Body of pancreas (tissue), 4 donors: ENCODE measurements at regions not wholly inside any gene's neighbourhood (a gene's known extent, or its start where the extent isn't known, plus 50 kb on each side); places are given as distances from the start of the nearest gene placed in this dataset.

Source experiments
- ATAC-seq: fragments of 150-250 bp; one replicate; pipeline ENCODE4 v1.9.1; 2016
- DNase-seq, 4 donors: peaks; one replicate each; pipeline ENCODE4 v3.0.0-alpha.2; 2019
- H3K27ac ChIP-seq, 4 donors: fragments of 200-600 bp; sonication (generic); 1 replicate in 3 of 4; 2 replicates in 1 of 4; pipeline versions ENCODE4 v1.5.1 to v1.6.1; 2016 to 2019; ENCODE audit warnings: mild to moderate bottlenecking in 1 of 4, mixed read lengths in 1 of 4, moderate library complexity in 1 of 4
- H3K27me3 ChIP-seq, 2 donors: fragments of 200-600 bp; sonication (generic); one replicate each; pipeline ENCODE4 v1.6.0; 2016; ENCODE audit warnings: mild to moderate bottlenecking in 1 of 2
- H3K36me3 ChIP-seq, 2 donors: fragments of 200-600 bp; sonication (generic); replicated peaks in 1 of 2; 2 replicates each; pipeline ENCODE4 v1.5.1; 2016; ENCODE audit warnings: low read depth in 2 of 2; ENCODE audit not compliant: insufficient read depth in 1 of 2
- H3K4me1 ChIP-seq: fragments of 200-600 bp; sonication (generic); one replicate; pipeline ENCODE4 v1.6.0; 2016
- H3K4me3 ChIP-seq, 2 donors: fragments of 200-600 bp; sonication (generic); 1 replicate in 1 of 2; 2 replicates in 1 of 2; pipeline ENCODE4 v1.5.1; 2016 to 2019
- H3K9me3 ChIP-seq, 3 donors: fragments of 200-600 bp; sonication (generic); 1 replicate in 2 of 3; 2 replicates in 1 of 3; pipeline ENCODE4 v1.5.1; 2016
- POLR2A ChIP-seq, 3 donors: fragments of 450-650 bp; IDR thresholded peaks; one replicate each; pipeline ENCODE4 v1.6.1; 2016; ENCODE audit warnings: antibody characterized with exemption in 3 of 3, mild to moderate bottlenecking in 2 of 3
- WGBS, 2 donors: methylation state at CpG; one replicate each; pipeline ENCODE4 v1.1.5; 2017; 5-methylcytosine and 5-hydroxymethylcytosine counted together
- intact Hi-C: fragments of 100-400 bp; cut with DNase I; formaldehyde crosslinking; loops from one replicate; pipeline ENCODE4 v1.15.1; 2023
- TF ChIP-seq, protein P1 (sequence below), 7 experiments: fragments of 450-650 bp in 4 of 7; fragments of 200-600 bp in 3 of 7; sonication (generic) in 3 of 7; IDR thresholded peaks; one replicate each; pipeline ENCODE4 v1.5.1; 2016 to 2019; ENCODE audit warnings: antibody characterized with exemption in 7 of 7

GRCh38 chr1:79663916-79664315 lies 657.4 kb upstream of the ADGRL4 start:
- intact Hi-C loops, result no loop called here
- WGBS, 2 donors, result 36 to 56% methylated on average over 2 of the region's 2 CpGs

DNA sequence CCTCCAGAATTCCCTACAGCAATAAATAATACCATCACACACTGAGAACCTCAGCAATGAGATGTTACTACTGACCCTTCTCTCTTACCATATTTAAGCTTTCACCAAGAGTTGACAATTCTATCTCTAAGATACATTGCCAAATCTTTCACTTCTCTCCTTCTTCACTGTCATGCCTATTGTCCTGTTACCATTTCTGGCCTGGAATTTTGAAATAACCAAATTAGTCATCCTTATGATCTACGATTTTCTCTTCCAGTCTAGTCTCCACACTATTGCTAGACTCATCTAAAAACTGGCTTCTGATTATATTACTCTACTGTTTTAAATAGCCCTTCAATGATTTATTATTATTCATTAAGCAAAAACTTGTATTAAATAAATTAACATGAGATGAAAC lies 656.1 kb upstream of the ADGRL4 start:
- 66 to 84% methylated on average over 1 of the region's 1 CpG for WGBS, 2 donors

More at GRCh38 chr1:79663916-79664315, 657.4 kb upstream of the ADGRL4 start:
- no peaks in the 10 kb centered on the region for H3K36me3 ChIP-seq
- no peak overlapping the region for H3K4me3 ChIP-seq
- H3K27ac ChIP-seq, result no peak overlapping the region
- no peak for TF ChIP-seq POLR2A (IDR thresholded peaks at IDR 0.05)
- TF ChIP-seq, protein P1, sequence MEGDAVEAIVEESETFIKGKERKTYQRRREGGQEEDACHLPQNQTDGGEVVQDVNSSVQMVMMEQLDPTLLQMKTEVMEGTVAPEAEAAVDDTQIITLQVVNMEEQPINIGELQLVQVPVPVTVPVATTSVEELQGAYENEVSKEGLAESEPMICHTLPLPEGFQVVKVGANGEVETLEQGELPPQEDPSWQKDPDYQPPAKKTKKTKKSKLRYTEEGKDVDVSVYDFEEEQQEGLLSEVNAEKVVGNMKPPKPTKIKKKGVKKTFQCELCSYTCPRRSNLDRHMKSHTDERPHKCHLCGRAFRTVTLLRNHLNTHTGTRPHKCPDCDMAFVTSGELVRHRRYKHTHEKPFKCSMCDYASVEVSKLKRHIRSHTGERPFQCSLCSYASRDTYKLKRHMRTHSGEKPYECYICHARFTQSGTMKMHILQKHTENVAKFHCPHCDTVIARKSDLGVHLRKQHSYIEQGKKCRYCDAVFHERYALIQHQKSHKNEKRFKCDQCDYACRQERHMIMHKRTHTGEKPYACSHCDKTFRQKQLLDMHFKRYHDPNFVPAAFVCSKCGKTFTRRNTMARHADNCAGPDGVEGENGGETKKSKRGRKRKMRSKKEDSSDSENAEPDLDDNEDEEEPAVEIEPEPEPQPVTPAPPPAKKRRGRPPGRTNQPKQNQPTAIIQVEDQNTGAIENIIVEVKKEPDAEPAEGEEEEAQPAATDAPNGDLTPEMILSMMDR (IDR thresholded peaks at IDR 0.05), result no peak
- no peaks in the 10 kb centered on the region for H3K9me3 ChIP-seq
- H3K27me3 ChIP-seq, result no peaks in the 10 kb centered on the region
- H3K4me1 ChIP-seq, result no peaks in the 10 kb centered on the region
- DNase-seq, result no peak
- ATAC-seq, result no peak

GRCh38 chr1:79660129-79660528 lies 653.6 kb upstream of the ADGRL4 start:
- no peaks in the 10 kb centered on the region for H3K27me3 ChIP-seq
- WGBS, 2 donors, result 85 to 87% methylated on average over 2 of the region's 2 CpGs
- no peak for TF ChIP-seq POLR2A (IDR thresholded peaks at IDR 0.05)
- TF ChIP-seq, protein P1 (IDR thresholded peaks at IDR 0.05), result no peak
- no peaks in the 10 kb centered on the region for H3K36me3 ChIP-seq
- intact Hi-C loops, result no loop called here
- no peak overlapping the region for H3K27ac ChIP-seq
- no peaks in the 10 kb centered on the region for H3K9me3 ChIP-seq
- H3K4me1 ChIP-seq, result peaks cover 2% of the 10 kb centered on the region
- ATAC-seq, result no peak
- no peak for DNase-seq
- H3K4me3 ChIP-seq, result no peak overlapping the region

More for the DNA sequence above, 656.1 kb upstream of the ADGRL4 start:
- DNase-seq (no peak), ATAC-seq (no peak)
- Histone ChIP-seq H3K9me3 (no peaks in the 10 kb centered on the region), H3K4me1 (no peaks in the 10 kb centered on the region), H3K36me3 (no peaks in the 10 kb centered on the region), H3K4me3 (no peak overlapping the region), H3K27me3 (no peaks in the 10 kb centered on the region), H3K27ac (no peak overlapping the region)
- intact Hi-C loops, result no loop called here
- no peak for TF ChIP-seq POLR2A (IDR thresholded peaks at IDR 0.05)
- TF ChIP-seq, protein P1 (IDR thresholded peaks at IDR 0.05), result no peak

DNA sequence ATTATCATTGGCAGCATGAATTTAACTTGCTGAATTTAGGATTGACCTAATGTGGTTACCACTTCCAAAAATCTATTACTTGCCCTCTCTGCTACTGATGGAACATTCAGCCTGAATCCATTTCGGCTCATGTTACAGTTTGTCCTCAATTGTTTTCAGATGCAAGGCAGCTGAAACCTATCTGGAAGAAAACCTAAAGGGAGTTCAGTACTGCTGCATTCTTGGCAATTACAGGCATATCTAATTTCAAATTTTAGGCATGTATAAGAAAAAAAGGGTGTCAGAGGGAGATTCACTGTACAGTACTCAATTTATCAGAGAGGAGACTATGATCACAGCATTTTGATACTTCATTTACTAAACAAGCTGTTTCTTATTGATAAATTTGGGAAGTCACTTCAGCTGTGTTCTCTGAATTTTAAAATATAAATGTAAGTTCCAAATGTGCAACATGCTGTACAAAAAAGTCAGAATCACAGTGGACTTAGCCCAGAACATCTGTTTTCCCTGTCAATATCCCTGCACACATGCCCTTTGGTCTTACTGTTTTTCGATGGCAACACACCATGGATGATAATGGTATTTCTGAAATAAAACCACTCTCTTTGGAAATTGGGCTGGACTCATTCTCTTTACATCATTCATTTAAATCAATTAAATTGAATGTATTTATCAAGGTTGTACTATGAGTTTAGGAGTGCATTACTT lies 651.6 kb upstream of the ADGRL4 start:
- Histone ChIP-seq H3K4me1 (peaks cover 2% of the 10 kb centered on the region), H3K9me3 (no peaks in the 10 kb centered on the region), H3K27me3 (no peaks in the 10 kb centered on the region), H3K36me3 (no peaks in the 10 kb centered on the region), H3K27ac (no peak overlapping the region), H3K4me3 (no peak overlapping the region)
- DNase-seq, result no peak
- TF ChIP-seq, protein P1 (IDR thresholded peaks at IDR 0.05), result no peak
- no peak for TF ChIP-seq POLR2A (IDR thresholded peaks at IDR 0.05)
- ATAC-seq, result no peak
- WGBS, 2 donors, result 44 to 61% methylated on average over 2 of the region's 2 CpGs
- intact Hi-C loops, result no loop called here

- no peak for DNase-seq
- Histone ChIP-seq H3K36me3 (no peaks in the 10 kb centered on the region), H3K27me3 (no peaks in the 10 kb centered on the region), H3K4me3 (no peak overlapping the region), H3K27ac (no peak overlapping the region), H3K4me1 (peaks cover 2% of the 10 kb centered on the region), H3K9me3 (no peaks in the 10 kb centered on the region)
- ATAC-seq, result no peak
- intact Hi-C loops, result no loop called here
- TF ChIP-seq, protein P1 (IDR thresholded peaks at IDR 0.05), result no peak
- no peak for TF ChIP-seq POLR2A (IDR thresholded peaks at IDR 0.05)
- 41 to 53% methylated on average over 2 of the region's 2 CpGs for WGBS, 2 donors
Observed at GRCh38 chr1:79655876-79656275, 649.3 kb upstream of the ADGRL4 start.
